Immature natural killer cell (primary cell): ENCODE measurements at regions not wholly inside any gene's neighbourhood (a gene's known extent, or its start where the extent isn't known, plus 50 kb on each side); places are given as distances from the start of the nearest gene placed in this dataset.
"Not testable (repeated sequence)": the region's sequence is repeated elsewhere in the genome, so short reads cannot be mapped to it uniquely, and the experiment has no call there.

Experiments
- DNase-seq, 3 donors: peaks; one replicate each; pipeline ENCODE4 v3.0.0; 2022; ENCODE audit warnings: mixed read lengths in 1 of 3
- H3K27ac Mint-ChIP-seq, 6 donors: one replicate each; pipeline ENCODE4 v1.8.0; 2020; ENCODE audit warnings: mixed read lengths in 6 of 6, mild to moderate bottlenecking in 5 of 6, inconsistent platforms in 4 of 6, moderate library complexity in 3 of 6
- H3K27me3 Mint-ChIP-seq, 3 donors: one replicate each; pipeline ENCODE4 v1.8.0; 2020 to 2021; ENCODE audit warnings: low read depth in 3 of 3, mild to moderate bottlenecking in 3 of 3, mixed read lengths in 3 of 3, moderate library complexity in 3 of 3, inconsistent platforms in 1 of 3
- H3K36me3 Mint-ChIP-seq, 3 donors: one replicate each; pipeline ENCODE4 v1.8.0; 2020; ENCODE audit warnings: mixed read lengths in 3 of 3, inconsistent platforms in 2 of 3, mild to moderate bottlenecking in 2 of 3
- H3K4me1 Mint-ChIP-seq, 2 donors: one replicate each; pipeline ENCODE4 v1.8.0; 2020; ENCODE audit warnings: inconsistent platforms in 2 of 2, mild to moderate bottlenecking in 2 of 2, mixed read lengths in 2 of 2, moderate library complexity in 1 of 2
- H3K4me3 Mint-ChIP-seq, 5 donors: one replicate each; pipeline ENCODE4 v1.8.0; 2020; ENCODE audit warnings: mild to moderate bottlenecking in 5 of 5, mixed read lengths in 5 of 5, inconsistent platforms in 3 of 5, moderate library complexity in 3 of 5
- H3K9me3 Mint-ChIP-seq, 6 donors: one replicate each; pipeline ENCODE4 v1.8.0; 2020; ENCODE audit warnings: mild to moderate bottlenecking in 6 of 6, mixed read lengths in 6 of 6, inconsistent platforms in 4 of 6, moderate library complexity in 3 of 6

DNA sequence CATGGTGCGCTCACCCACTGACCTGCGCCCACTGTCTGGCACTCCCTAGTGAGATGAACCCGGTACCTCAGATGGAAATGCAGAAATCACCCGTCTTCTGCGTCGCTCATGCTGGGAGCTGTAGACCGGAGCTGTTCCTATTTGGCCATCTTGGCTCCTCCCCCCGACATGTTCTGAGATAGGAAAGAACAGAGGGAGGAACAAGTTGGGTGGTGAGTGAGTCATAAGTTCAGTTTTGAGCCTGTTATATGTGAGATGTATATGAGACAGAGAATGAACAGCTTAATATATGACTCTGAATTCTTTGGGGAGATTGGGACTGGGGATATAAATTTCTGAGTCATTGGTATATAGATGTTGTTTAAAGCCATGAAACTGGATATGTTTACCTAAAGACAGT lies 596.7 kb downstream of the TSN start:
- not testable (repeated sequence) for H3K36me3 Mint-ChIP-seq, H3K27me3 Mint-ChIP-seq, H3K4me3 Mint-ChIP-seq, DNase-seq, H3K4me1 Mint-ChIP-seq, H3K27ac Mint-ChIP-seq
- H3K9me3 Mint-ChIP-seq, result peaks cover 0 to 13% (median 3%) of the 10 kb centered on the region in 6 donors

- Mint-ChIP-seq H3K27me3 (peaks cover 0 to 3% (median 0%) of the 10 kb centered on the region in 3 donors), H3K27ac (no peak overlapping the region), H3K9me3 (peaks cover 0 to 9% (median 3%) of the 10 kb centered on the region in 6 donors), H3K4me3 (no peak overlapping the region), H3K36me3 (no peaks in the 10 kb centered on the region), H3K4me1 (no peaks in the 10 kb centered on the region)
- no peak for DNase-seq
Observed at GRCh38 chr2:122357998-122358397, 602.5 kb downstream of the TSN start.

DNA sequence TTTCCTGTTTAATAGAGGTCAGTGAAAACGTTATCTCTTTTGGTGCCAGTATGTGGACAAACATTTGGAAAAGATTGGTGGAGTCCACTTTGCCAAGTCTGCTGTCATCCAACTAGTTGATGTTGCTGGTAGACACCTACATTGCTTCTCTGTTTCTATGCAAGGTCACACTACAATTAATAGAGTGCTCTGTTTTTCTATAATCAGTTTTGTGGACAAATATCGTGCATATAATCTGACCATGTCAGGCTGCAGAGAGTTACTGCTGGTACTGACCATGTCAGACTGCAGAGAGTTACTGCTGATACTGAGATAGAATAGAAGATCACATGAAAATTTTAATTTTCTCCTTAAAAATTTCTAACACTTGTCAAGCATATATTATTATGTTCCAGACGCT lies 603.3 kb downstream of the TSN start:
- no peaks in the 10 kb centered on the region for H3K36me3 Mint-ChIP-seq
- peaks cover 0 to 9% (median 3%) of the 10 kb centered on the region in 6 donors for H3K9me3 Mint-ChIP-seq
- DNase-seq, result no peak
- no peak overlapping the region for H3K4me3 Mint-ChIP-seq
- H3K27ac Mint-ChIP-seq, result no peak overlapping the region
- H3K27me3 Mint-ChIP-seq, result peaks cover 0 to 3% (median 0%) of the 10 kb centered on the region in 3 donors
- H3K4me1 Mint-ChIP-seq, result no peaks in the 10 kb centered on the region

GRCh38 chr2:122363885-122364284 lies 608.4 kb downstream of the TSN start:
- Mint-ChIP-seq H3K27me3 (peaks cover 0 to 3% (median 0%) of the 10 kb centered on the region in 3 donors), H3K36me3 (no peaks in the 10 kb centered on the region), H3K9me3 (peaks cover 0 to 3% (median under 1%) of the 10 kb centered on the region in 6 donors), H3K4me1 (no peaks in the 10 kb centered on the region), H3K27ac (no peak overlapping the region), H3K4me3 (no peak overlapping the region)
- DNase-seq, result no peak

- DNase-seq, result no peak
- H3K27ac Mint-ChIP-seq, result no peak overlapping the region
- no peaks in the 10 kb centered on the region for H3K36me3 Mint-ChIP-seq
- peaks cover 0 to 3% (median 0%) of the 10 kb centered on the region in 3 donors for H3K27me3 Mint-ChIP-seq
- peaks cover 0 to 8% (median 2%) of the 10 kb centered on the region in 6 donors for H3K9me3 Mint-ChIP-seq
- H3K4me3 Mint-ChIP-seq, result no peak overlapping the region
- no peaks in the 10 kb centered on the region for H3K4me1 Mint-ChIP-seq
Observed at GRCh38 chr2:122366427-122366826, 611.0 kb downstream of the TSN start.

DNA sequence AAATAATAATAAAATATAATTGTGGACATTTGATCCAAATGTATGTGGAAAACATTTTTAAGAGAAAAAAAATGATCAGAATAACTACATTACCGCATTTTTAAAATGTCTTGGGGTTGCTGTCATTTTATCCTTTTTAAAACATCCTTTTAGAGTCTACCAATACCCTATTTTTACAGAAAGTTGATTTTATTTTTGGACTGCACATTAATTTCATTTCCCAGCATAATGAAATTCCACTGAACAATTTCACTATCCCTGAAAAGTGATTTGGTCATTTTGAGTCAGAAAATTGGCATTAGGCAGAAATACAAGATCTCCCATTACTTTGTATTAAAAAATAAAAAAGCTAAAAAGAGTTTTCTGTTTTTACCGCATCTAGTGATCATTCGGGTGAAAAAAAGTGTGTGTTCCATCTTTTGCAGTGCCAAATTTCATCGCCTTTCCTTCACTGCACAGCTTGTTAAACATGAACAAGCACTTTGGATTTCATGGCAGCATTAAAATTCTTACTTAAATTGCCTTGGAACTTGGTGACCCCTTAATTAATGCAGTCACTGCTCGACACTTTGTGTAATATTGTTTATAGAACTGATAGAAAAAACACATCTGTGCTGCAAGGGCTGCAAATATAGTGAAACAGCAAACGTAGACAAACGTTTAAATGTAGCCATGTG lies 611.7 kb downstream of the TSN start:
- no peak overlapping the region for H3K4me3 Mint-ChIP-seq
- H3K27me3 Mint-ChIP-seq, result peaks cover 0 to 3% (median 0%) of the 10 kb centered on the region in 3 donors
- H3K27ac Mint-ChIP-seq, result no peak overlapping the region
- no peaks in the 10 kb centered on the region for H3K36me3 Mint-ChIP-seq
- H3K4me1 Mint-ChIP-seq, result no peaks in the 10 kb centered on the region
- peaks cover 0 to 11% (median 5%) of the 10 kb centered on the region in 6 donors for H3K9me3 Mint-ChIP-seq
- no peak for DNase-seq

DNA sequence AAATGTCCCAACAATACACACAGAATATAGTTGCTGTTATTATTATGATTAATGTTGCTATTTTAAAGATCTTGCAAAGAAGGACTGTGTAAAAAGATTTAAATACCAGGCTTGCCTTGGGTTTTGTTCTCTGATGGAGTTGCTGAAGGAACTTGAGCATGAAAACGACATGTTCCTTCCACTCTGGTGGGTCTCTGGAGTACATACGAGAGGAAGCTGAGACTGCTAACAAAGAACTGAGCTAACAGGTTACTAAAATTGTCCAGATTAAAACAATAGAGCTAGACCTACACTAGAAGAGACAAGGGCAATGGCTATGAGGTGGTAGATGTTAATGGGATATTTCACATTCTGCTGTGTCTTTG lies 612.2 kb downstream of the TSN start:
- Mint-ChIP-seq H3K27ac (no peak overlapping the region), H3K27me3 (no peaks in the 10 kb centered on the region), H3K4me3 (no peak overlapping the region), H3K9me3 (peaks cover 0 to 13% (median 7%) of the 10 kb centered on the region in 6 donors), H3K36me3 (no peaks in the 10 kb centered on the region), H3K4me1 (no peaks in the 10 kb centered on the region)
- no peak for DNase-seq

DNA sequence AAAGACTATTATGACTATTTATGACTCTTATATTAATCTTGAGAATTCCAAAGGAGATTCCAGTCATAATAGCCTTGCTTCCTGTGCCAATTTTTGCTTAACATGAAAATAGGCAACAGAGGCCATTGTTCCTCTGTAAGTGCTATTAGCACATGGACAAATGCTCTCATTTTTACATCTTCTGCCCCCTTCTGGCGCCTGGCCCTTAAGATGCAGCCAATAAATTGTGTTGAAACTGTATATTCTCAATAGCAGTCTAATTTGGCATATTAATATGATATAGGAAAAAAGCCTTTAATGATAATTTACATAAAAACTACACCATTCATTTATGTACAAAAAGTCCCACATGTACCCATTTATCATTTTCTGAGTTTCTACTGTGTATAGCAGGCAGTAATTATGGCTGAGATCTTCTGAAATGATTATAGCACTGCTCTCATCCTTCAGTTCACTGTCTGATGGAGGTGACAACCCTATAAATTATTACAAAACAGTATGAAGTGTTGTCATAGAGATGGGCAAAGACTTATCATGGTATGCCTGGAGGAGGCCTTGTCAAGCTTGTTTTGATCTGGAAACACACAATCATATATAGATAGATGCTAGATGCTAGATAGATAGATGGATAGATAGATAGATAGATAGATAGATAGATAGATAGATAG lies 613.3 kb downstream of the TSN start:
- Mint-ChIP-seq H3K36me3 (no peaks in the 10 kb centered on the region), H3K27me3 (peaks cover 0 to 2% (median 0%) of the 10 kb centered on the region in 3 donors), H3K27ac (no peak overlapping the region), H3K4me1 (no peaks in the 10 kb centered on the region), H3K9me3 (peaks cover 0 to 21% (median 7%) of the 10 kb centered on the region in 6 donors), H3K4me3 (no peak overlapping the region)
- no peak for DNase-seq

DNA sequence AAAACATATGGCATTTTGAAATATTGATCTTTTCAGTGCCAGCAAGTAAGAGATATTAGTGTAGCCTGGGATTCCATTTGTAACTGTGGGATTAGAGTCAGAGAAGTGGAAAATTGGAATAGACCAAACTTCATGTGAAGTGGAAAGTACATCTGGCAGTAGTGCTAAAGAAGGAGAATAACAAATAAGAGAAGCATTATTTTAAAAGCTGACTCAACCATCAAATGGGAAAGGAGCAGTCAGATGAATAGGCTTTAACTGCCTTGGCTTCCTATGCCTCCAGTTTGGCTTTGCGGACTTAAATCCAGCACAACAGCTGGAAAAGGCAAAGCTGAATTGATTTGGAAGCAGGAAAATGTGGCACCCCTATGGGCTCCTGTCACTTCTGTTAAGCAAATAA lies 623.1 kb downstream of the TSN start:
- DNase-seq, result no peak
- Mint-ChIP-seq H3K4me1 (no peaks in the 10 kb centered on the region), H3K27ac (no peak overlapping the region), H3K9me3 (peaks cover 0 to 16% (median 5%) of the 10 kb centered on the region in 6 donors), H3K27me3 (peaks cover 0 to 2% (median 0%) of the 10 kb centered on the region in 3 donors), H3K36me3 (no peaks in the 10 kb centered on the region), H3K4me3 (no peak overlapping the region)

- H3K9me3 Mint-ChIP-seq, result peaks cover 6 to 29% (median 11%) of the 10 kb centered on the region in 6 donors
- no peak overlapping the region for H3K4me3 Mint-ChIP-seq
- no peak overlapping the region for H3K27ac Mint-ChIP-seq
- no peaks in the 10 kb centered on the region for H3K4me1 Mint-ChIP-seq
- no peaks in the 10 kb centered on the region for H3K36me3 Mint-ChIP-seq
- no peak for DNase-seq
- H3K27me3 Mint-ChIP-seq, result peaks cover 0 to 8% (median 2%) of the 10 kb centered on the region in 3 donors
Observed at GRCh38 chr2:122384768-122385333, 629.4 kb downstream of the TSN start.

DNA sequence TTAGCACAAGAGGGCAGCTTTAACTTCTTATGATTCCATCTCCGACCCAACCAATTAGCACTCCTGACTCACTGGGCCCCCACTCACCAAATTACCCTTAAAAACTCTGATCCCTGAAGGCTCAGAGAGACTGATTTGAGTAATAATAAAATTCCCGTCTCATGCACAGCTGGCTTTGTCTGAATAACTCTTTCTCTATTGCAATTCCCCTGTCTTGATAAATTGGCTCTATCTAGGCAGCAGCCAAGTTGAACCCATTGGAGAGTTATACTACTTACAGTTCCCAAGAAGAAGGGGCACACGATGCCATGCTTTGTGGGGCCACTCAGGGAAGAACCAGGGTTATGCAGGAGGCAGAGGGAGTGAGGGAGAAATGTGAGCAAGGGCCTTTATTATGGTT lies 632.8 kb downstream of the TSN start:
- Mint-ChIP-seq H3K4me1 (no peaks in the 10 kb centered on the region), H3K36me3 (no peaks in the 10 kb centered on the region), H3K27ac (no peak overlapping the region), H3K9me3 (peaks cover 6 to 29% (median 12%) of the 10 kb centered on the region in 6 donors), H3K4me3 (no peak overlapping the region), H3K27me3 (peaks cover 0 to 8% (median 3%) of the 10 kb centered on the region in 3 donors)
- DNase-seq, result no peak

- Mint-ChIP-seq H3K27ac (no peak overlapping the region), H3K27me3 (peaks cover 0 to 8% (median 3%) of the 10 kb centered on the region in 3 donors), H3K4me1 (no peaks in the 10 kb centered on the region), H3K36me3 (no peaks in the 10 kb centered on the region), H3K4me3 (no peak overlapping the region), H3K9me3 (peaks cover 6 to 29% (median 12%) of the 10 kb centered on the region in 6 donors)
- DNase-seq, result no peak
Observed at GRCh38 chr2:122389694-122390093, 634.2 kb downstream of the TSN start.

GRCh38 chr2:122390406-122390805 lies 635.0 kb downstream of the TSN start:
- peaks cover 0 to 8% (median 3%) of the 10 kb centered on the region in 3 donors for H3K27me3 Mint-ChIP-seq
- no peaks in the 10 kb centered on the region for H3K4me1 Mint-ChIP-seq
- H3K36me3 Mint-ChIP-seq, result no peaks in the 10 kb centered on the region
- H3K9me3 Mint-ChIP-seq, result peaks cover 6 to 29% (median 11%) of the 10 kb centered on the region in 6 donors
- H3K4me3 Mint-ChIP-seq, result no peak overlapping the region
- DNase-seq, result no peak
- no peak overlapping the region for H3K27ac Mint-ChIP-seq

DNA sequence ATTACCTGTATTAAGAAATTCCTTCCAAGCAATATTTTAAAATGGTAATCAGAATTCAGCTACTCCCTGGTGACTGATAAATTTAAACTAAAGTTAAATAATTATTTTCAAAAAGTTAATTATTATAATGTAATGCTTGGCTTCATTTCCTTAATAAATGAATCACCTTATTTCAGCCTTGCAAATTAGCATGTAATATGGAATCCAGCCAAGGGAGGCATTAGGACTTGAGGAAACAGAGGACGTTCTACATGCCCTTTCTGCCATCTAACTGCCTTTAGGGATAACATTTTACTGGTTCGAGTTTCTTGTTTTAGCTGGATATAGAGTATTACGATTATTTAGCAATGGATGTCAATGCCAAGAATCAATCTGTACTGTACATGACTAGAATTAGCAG lies 636.3 kb downstream of the TSN start:
- Mint-ChIP-seq H3K4me3 (no peak overlapping the region), H3K27me3 (peaks cover 0 to 8% (median 3%) of the 10 kb centered on the region in 3 donors), H3K9me3 (peaks cover 6 to 30% (median 14%) of the 10 kb centered on the region in 6 donors), H3K4me1 (no peaks in the 10 kb centered on the region), H3K36me3 (no peaks in the 10 kb centered on the region), H3K27ac (no peak overlapping the region)
- no peak for DNase-seq
